ENCODE measurements at regions not wholly inside any gene's neighbourhood (a gene's known extent, or its start where the extent isn't known, plus 50 kb on each side); places are given as distances from the start of the nearest gene placed in this dataset.

- Histone ChIP-seq H4K20me1 (ENCODE audit: control insufficient read depth, insufficient read depth, low read depth, low read length) (no peaks in the 10 kb centered on the region), H3K27me3 (ENCODE audit: control insufficient read depth, low read length) (no peaks in the 10 kb centered on the region), H3K27ac (ENCODE audit: low read depth, low read length) (no peak overlapping the region), H3K4me2 (ENCODE audit: low read length) (no peak overlapping the region), H3K4me3 (ENCODE audit: low read length) (no peak overlapping the region), H3K79me2 (ENCODE audit: control insufficient read depth, low read length) (no peaks in the 10 kb centered on the region), H3K9me2 (replicated peaks; ENCODE audit: control insufficient read depth, low read length) (no peaks in the 10 kb centered on the region), H3K36me3 (ENCODE audit: control insufficient read depth, low read length) (no peaks in the 10 kb centered on the region), H3K9me3 (ENCODE audit: control insufficient read depth, insufficient read depth, low read length) (peaks cover 22% of the 10 kb centered on the region), H3K4me1 (ENCODE audit: control insufficient read depth, low read length) (no peaks in the 10 kb centered on the region), H3F3A (ENCODE audit: control insufficient read depth, insufficient read depth) (no peaks in the 10 kb centered on the region)
- TF ChIP-seq CTCF (IDR thresholded peaks at IDR 0.05; ENCODE audit: low read depth, low read length, poor library complexity, severe bottlenecking): no peak
Measured at GRCh38 chr5:7018601-7019000, 305.4 kb downstream of the TENT4A start.

- no peaks in the 10 kb centered on the region for H3F3A ChIP-seq (ENCODE audit: control insufficient read depth, insufficient read depth)
- TF ChIP-seq CTCF (IDR thresholded peaks at IDR 0.05; ENCODE audit: low read depth, low read length, poor library complexity, severe bottlenecking): no peak
- no peak for TF ChIP-seq EZH2phosphoT487 (IDR thresholded peaks at IDR 0.05; ENCODE audit: borderline replicate concordance, low read length)
- H4K20me1 ChIP-seq (ENCODE audit: control insufficient read depth, insufficient read depth, low read depth, low read length): no peaks in the 10 kb centered on the region
- no peaks in the 10 kb centered on the region for H3K79me2 ChIP-seq (ENCODE audit: control insufficient read depth, low read length)
- no peaks in the 10 kb centered on the region for H3K4me1 ChIP-seq (ENCODE audit: control insufficient read depth, low read length)
- no peak overlapping the region for H3K4me2 ChIP-seq (ENCODE audit: low read length)
- no peaks in the 10 kb centered on the region for H3K36me3 ChIP-seq (ENCODE audit: control insufficient read depth, low read length)
- H3K9me3 ChIP-seq (ENCODE audit: control insufficient read depth, insufficient read depth, low read length): no peaks in the 10 kb centered on the region
- H3K27ac ChIP-seq (ENCODE audit: low read depth, low read length): no peak overlapping the region
- H3K4me3 ChIP-seq (ENCODE audit: low read length): no peak overlapping the region
- no peaks in the 10 kb centered on the region for H3K27me3 ChIP-seq (ENCODE audit: control insufficient read depth, low read length)
- H3K9me2 ChIP-seq (replicated peaks; ENCODE audit: control insufficient read depth, low read length): no peaks in the 10 kb centered on the region
Measured at GRCh38 chr5:7036192-7036835, 323.1 kb downstream of the TENT4A start.

- Histone ChIP-seq H3K4me3 (ENCODE audit: low read length) (no peak overlapping the region), H3K36me3 (ENCODE audit: control insufficient read depth, low read length) (no peaks in the 10 kb centered on the region), H3F3A (ENCODE audit: control insufficient read depth, insufficient read depth) (no peaks in the 10 kb centered on the region), H3K4me1 (ENCODE audit: control insufficient read depth, low read length) (no peaks in the 10 kb centered on the region), H3K9me3 (ENCODE audit: control insufficient read depth, insufficient read depth, low read length) (no peaks in the 10 kb centered on the region), H3K4me2 (ENCODE audit: low read length) (no peak overlapping the region), H3K27ac (ENCODE audit: low read depth, low read length) (no peak overlapping the region), H4K20me1 (ENCODE audit: control insufficient read depth, insufficient read depth, low read depth, low read length) (no peaks in the 10 kb centered on the region), H3K9me2 (replicated peaks; ENCODE audit: control insufficient read depth, low read length) (no peaks in the 10 kb centered on the region), H3K27me3 (ENCODE audit: control insufficient read depth, low read length) (no peaks in the 10 kb centered on the region), H3K79me2 (ENCODE audit: control insufficient read depth, low read length) (no peaks in the 10 kb centered on the region)
- no peak for TF ChIP-seq CTCF (IDR thresholded peaks at IDR 0.05; ENCODE audit: low read depth, low read length, poor library complexity, severe bottlenecking)
- TF ChIP-seq EZH2phosphoT487 (IDR thresholded peaks at IDR 0.05; ENCODE audit: borderline replicate concordance, low read length): no peak
Measured at GRCh38 chr5:7039074-7039473, 325.8 kb downstream of the TENT4A start.
